Putamen (tissue), 1 donor: ENCODE measurements at regions not wholly inside any gene's neighbourhood (a gene's known extent, or its start where the extent isn't known, plus 50 kb on each side); places are given as distances from the start of the nearest gene placed in this dataset.

ENCODE experiments used
- DNase-seq: peaks from one replicate; pipeline ENCODE4 v3.0.0-alpha.2; 2016; ENCODE audit warnings: low spot score

DNA sequence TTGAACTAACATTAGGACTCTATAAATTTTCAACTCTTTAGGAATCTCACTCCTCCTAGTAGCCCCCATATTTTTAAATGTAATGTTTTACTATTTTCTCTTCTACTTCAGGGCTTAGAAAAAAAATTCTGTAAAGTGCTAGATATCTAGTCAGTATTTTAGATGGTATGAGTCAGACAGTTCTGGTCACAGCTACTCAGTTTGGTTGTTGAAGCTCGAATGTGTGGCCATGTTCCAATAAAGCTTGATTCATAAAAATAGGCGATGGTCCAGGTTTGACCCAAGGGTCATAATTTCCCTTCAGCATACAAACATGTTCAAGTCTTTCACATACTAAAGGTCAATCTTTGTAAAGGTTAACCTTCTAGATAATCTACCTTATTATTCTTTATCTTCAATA lies 566.0 kb upstream of the CDH18 start:
- no peak for DNase-seq

GRCh38 chr5:20537911-20538703 lies 550.1 kb upstream of the CDH18 start:
- DNase-seq: no peak

DNA sequence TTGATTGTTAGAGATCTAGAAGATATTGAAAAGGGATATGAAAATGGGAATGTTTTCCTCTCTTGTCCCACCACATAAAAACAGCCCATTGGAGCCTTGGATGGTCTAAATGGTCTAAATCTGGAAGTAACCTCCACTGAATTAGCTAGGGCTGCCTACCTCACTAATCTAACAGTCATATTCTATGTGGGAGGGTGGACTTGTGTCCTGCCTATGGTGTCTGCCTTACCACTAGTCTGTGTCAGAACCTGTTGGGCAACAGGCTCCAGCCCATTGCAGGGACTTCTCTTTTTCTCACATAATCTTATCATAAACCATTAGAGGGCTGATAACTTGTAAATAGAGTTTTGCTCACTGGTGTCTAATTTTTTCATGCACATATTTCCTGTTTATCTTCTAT lies 548.8 kb upstream of the CDH18 start:
- DNase-seq: no peak

DNA sequence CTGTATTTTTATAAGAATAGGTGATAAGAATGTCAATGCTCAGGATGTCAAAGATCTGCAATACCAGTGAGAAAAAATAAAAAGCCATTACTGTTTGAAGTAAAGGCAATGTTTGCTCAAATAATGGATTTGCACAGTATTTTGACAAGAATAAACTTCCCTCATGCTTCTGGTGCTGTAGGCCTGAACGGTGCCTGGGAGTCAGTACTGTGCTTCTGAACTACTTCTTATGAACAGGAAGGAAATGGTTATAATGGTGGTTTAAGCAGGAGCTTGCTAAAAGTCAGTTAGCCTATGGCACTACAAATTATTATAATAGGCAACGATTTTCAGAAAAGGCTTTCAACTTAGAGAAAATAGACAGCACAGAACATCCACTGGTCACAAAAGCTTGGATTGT lies 548.3 kb upstream of the CDH18 start:
- no peak for DNase-seq

GRCh38 chr5:20528471-20528870 lies 540.5 kb upstream of the CDH18 start:
- no peak for DNase-seq

GRCh38 chr5:20524991-20525529 lies 537.1 kb upstream of the CDH18 start:
- DNase-seq: no peak

GRCh38 chr5:20522905-20523482 lies 535.0 kb upstream of the CDH18 start:
- no peak for DNase-seq

- DNase-seq: no peak
Observed at GRCh38 chr5:20515606-20516005, 527.6 kb upstream of the CDH18 start.

- DNase-seq: no peak
Observed at GRCh38 chr5:20514145-20514544, 526.1 kb upstream of the CDH18 start.

- DNase-seq: no peak
Observed at GRCh38 chr5:20500546-20500945, 512.5 kb upstream of the CDH18 start.

GRCh38 chr5:20498926-20499325 lies 510.9 kb upstream of the CDH18 start:
- DNase-seq: no peak

- DNase-seq: no peak
Observed at GRCh38 chr5:20498102-20498501, 510.1 kb upstream of the CDH18 start.

DNA sequence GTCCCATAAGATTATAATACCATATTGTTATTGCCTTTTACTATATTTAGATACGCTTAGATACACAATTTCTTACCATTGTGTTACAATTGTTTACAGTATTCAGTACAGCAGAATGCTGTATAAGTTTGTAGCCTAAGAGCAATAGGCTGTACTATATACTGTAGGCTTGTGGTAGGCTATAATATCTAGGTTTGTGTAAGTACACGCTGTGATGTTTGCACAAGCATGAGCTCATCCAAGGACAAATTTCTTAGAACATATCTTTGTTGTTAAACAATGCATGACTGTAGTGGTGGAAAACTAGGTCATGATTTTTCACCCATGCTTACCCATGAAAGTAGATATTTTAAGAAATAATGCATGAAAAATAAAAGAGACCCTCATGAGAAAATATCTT lies 509.4 kb upstream of the CDH18 start:
- DNase-seq: no peak

GRCh38 chr5:20494706-20495105 lies 506.7 kb upstream of the CDH18 start:
- DNase-seq: no peak

- DNase-seq: no peak
Observed at GRCh38 chr5:20486826-20487225, 498.8 kb upstream of the CDH18 start.

DNA sequence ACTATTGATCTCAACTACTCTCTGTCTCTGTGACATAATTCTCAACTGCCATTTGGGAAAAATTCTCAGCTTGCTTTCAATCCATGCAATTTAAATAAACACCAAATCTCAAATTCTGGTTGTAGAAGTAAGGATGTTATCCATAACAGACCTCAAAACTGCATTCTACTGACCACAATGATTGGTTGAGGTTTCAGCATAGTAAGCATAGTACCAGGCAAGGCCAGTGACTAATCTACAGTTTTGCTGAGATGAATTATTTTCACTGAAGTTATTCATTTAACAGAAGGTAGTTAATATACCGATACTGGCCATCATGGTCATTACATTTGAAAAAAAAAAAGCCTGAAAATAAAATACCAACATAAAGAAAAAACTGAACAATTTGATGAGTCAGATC lies 488.0 kb upstream of the CDH18 start:
- DNase-seq: no peak

DNA sequence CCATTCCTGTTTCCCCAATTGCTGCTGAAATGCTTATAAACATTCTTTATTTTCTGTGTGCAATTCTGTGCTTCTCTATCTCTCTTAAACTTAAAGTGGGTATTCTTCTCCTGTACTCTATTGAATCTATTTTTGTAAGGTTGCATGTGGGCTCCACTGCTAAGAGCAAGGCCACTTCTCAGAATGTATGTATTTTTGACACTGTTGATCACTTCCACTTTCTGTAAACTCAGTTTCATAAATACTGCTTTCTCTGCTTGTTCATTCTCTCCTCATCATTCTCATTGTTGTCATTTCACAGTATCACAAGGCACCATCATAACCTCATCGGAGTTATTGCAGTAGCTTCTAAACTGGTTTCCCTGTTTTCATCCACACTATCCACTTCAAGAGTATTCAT lies 483.0 kb upstream of the CDH18 start:
- DNase-seq: no peak

DNA sequence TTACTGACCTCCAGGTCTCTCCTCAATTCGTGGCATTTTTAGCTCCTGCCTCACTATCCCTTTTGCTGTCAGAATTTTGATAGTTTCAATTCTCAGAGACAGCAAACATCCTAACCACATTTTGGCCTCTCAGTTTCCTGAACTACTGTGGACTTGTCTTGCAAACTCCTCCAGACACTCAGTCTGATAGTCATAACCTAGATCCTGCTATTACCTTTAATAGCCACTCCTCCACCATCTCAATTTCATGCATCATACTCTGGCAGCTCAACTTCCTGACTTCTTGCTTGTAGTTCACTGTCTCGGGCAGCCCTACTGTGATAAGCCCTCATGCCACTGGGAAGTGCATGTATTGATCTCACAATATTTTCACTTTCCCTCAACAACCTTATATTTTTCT lies 481.8 kb upstream of the CDH18 start:
- no peak for DNase-seq

- no peak for DNase-seq
Observed at GRCh38 chr5:20469390-20469789, 481.4 kb upstream of the CDH18 start.

- DNase-seq: no peak
Observed at GRCh38 chr5:20466512-20466911, 478.5 kb upstream of the CDH18 start.

DNA sequence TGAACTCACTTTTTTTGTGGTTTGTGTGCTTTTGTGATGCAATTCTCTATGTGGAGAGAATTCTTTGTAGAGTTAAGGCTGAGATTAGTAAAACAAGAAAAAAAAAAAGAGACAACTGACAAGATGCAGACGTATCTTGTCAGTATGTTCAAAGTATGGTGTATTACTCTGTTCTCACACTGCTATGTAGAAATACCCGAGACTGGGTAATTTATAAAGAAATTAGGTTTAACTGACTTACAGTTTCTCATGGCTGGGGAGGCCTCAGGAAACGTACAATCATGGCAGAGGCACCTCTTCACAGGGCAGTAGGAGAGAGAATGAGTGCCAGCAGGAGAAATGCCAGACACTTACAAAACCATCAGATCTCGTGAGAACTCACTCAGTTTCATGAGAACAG lies 475.2 kb upstream of the CDH18 start:
- no peak for DNase-seq

DNA sequence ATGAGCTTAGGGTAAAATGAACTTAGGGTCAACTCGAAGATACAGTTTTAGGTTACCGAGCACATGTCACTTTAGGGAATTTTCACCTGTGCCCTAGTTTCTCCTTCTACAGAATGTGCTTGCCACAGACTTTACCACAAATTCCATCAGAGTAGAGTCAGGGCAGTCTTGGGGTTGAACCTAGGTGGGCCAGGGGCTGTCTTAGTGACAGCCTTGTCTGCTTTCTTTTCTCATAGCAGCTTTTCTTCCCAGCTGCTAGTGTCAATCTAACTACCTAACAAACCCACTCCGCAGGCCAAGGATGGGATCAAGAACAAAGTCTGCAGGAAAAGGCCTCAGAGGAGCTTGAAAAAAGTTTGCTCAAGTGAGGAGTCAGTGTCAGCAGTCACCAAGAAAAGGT lies 458.1 kb upstream of the CDH18 start:
- DNase-seq: no peak

GRCh38 chr5:20445326-20445860 lies 457.4 kb upstream of the CDH18 start:
- no peak for DNase-seq

DNA sequence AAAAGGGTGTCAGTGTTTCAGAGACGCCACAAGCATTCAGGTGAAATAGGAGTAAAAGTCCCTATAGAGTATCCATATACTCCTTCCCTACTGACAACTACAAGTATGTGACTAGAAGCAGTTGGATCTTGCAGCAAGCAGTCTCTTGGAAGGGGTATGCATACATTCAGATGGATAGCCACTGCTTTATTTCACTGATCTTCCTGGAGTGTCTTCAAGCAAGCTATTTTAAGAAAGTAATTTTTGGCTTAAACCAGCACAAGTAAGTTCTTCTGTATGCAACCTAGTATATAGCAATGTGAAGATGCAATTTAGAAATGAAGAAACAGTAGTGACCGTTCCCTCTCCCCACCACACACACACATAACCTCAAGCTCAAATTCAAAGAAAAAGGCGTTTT lies 446.8 kb upstream of the CDH18 start:
- DNase-seq: no peak
